OCI-LY7 (cell line): ENCODE measurements at regions not wholly inside any gene's neighbourhood (a gene's known extent, or its start where the extent isn't known, plus 50 kb on each side); places are given as distances from the start of the nearest gene placed in this dataset.

Experiments
- BruUV-seq: library from RNA; stranded (reverse); fragments of 400-500 nt; replicated peaks from 2 replicates; lab custom pipeline; 2021; lab: Mats Ljungman, UMichigan
- CTCF ChIA-PET: fragments of 300-600 bp; sonication (Branson Sonifier 250); formaldehyde crosslinking; loops from one replicate; lab custom pipeline; 2022; ENCODE audit warnings: antibody characterized with exemption; ENCODE audit not compliant: unreplicated experiment; lab: Charles Lee
- POLR2A ChIA-PET: fragments of 300-600 bp; sonication (Branson Sonifier 250); formaldehyde crosslinking; loops from one replicate; lab custom pipeline; 2022; ENCODE audit warnings: antibody characterized with exemption; lab: Charles Lee
- DNase-seq: peaks from one replicate; pipeline ENCODE4 v3.0.0-alpha.2; 2015; ENCODE audit warnings: low spot score
- H2AFZ ChIP-seq: fragments of 200-600 bp; sonication (generic), shearing (Covaris generic); 2 replicates; pipeline ENCODE4 v1.6.1; 2014; ENCODE audit warnings: mild to moderate bottlenecking, antibody characterized with exemption, low read length, moderate library complexity
- H3K27ac ChIP-seq: fragments of 200-600 bp; sonication (generic); 2 replicates; pipeline ENCODE4 v1.5.1; 2014; ENCODE audit warnings: mixed run types, low read depth, mild to moderate bottlenecking, moderate library complexity, low read length, inconsistent platforms; ENCODE audit not compliant: poor library complexity, severe bottlenecking
- H3K36me3 ChIP-seq: fragments of 200-600 bp; sonication (generic); 2 replicates; pipeline ENCODE4 v1.6.1; 2014; ENCODE audit warnings: mild to moderate bottlenecking, antibody characterized with exemption, low read length, moderate library complexity, mixed read lengths; ENCODE audit not compliant: insufficient read depth
- H3K4me1 ChIP-seq: fragments of 200-600 bp; sonication (generic); 2 replicates; pipeline ENCODE4 v1.5.1; 2014; ENCODE audit warnings: mild to moderate bottlenecking, low read length; ENCODE audit not compliant: insufficient read depth, poor library complexity, severe bottlenecking
- H3K4me2 ChIP-seq: fragments of 200-600 bp; sonication (generic); 2 replicates; pipeline ENCODE4 v1.6.1; 2014; ENCODE audit warnings: mild to moderate bottlenecking, low read length
- H3K4me3 ChIP-seq: fragments of 200-600 bp; sonication (generic); 2 replicates; pipeline ENCODE4 v1.5.1; 2014; ENCODE audit warnings: mild to moderate bottlenecking, low read depth, low read length; ENCODE audit not compliant: poor library complexity, severe bottlenecking
- H3K79me2 ChIP-seq: fragments of 200-600 bp; sonication (generic); 2 replicates; pipeline ENCODE4 v1.6.1; 2016; ENCODE audit warnings: low read depth, mild to moderate bottlenecking, low read length, moderate library complexity, mixed read lengths; ENCODE audit not compliant: insufficient read depth
- H3K9me2 ChIP-seq: fragments of 200-600 bp; sonication (generic); 2 replicates; pipeline ENCODE4 v1.6.1; 2016; ENCODE audit warnings: mild to moderate bottlenecking, low read length, mixed read lengths; ENCODE audit not compliant: insufficient read depth
- H3K9me3 ChIP-seq: fragments of 200-600 bp; sonication (generic); 2 replicates; pipeline ENCODE4 v1.6.1; 2014; ENCODE audit warnings: mild to moderate bottlenecking, mixed run types, low read length, mixed read lengths
- H4K20me1 ChIP-seq: fragments of 200-600 bp; sonication (generic); 2 replicates; pipeline ENCODE4 v1.6.1; 2014; ENCODE audit warnings: mild to moderate bottlenecking, antibody characterized with exemption, low read length, moderate library complexity, mixed read lengths; ENCODE audit not compliant: insufficient read depth
- EZH2phosphoT487 ChIP-seq: fragments of 200-600 bp; sonication (generic); IDR thresholded peaks from 2 replicates; pipeline ENCODE4 v1.6.1; 2018; ENCODE audit warnings: low read depth, borderline replicate concordance, mild to moderate bottlenecking, mixed run types, antibody characterized with exemption, low read length, moderate library complexity, mixed read lengths
- intact Hi-C: fragments of 100-400 bp; cut with micrococcal nuclease; formaldehyde crosslinking; loops from one replicate; pipeline ENCODE4 v1.10.0; 2022; ENCODE audit not compliant: unreplicated experiment
- TF ChIP-seq, protein P1 (sequence below): fragments of 200-600 bp; sonication (generic); conservative IDR thresholded peaks from 2 replicates; pipeline ENCODE4 v1.5.1; 2014; ENCODE audit warnings: mild to moderate bottlenecking, antibody characterized with exemption, low read length, moderate library complexity, mixed read lengths

DNA sequence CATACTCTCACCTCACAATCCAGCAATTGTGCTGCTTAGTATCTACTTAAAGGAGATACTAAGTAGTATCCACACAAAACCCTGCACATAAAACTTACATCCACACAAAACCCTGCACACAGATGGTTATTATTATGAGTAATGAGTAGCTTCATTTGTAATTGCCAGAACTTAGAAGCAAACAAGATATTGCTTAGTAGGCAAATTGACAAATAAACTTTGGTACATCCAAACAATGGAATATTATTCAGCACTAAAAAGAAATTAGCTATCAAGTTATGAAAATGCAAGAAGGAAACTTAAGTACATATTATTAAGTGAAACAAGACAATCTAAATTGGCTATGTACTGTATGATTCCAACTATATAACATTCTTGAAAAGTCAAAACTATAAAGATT is 80.6 kb downstream of the NPY2R start:
- BruUV-seq, result no TSS peak
- TF ChIP-seq EZH2phosphoT487, result no peak
- TF ChIP-seq, protein P1, sequence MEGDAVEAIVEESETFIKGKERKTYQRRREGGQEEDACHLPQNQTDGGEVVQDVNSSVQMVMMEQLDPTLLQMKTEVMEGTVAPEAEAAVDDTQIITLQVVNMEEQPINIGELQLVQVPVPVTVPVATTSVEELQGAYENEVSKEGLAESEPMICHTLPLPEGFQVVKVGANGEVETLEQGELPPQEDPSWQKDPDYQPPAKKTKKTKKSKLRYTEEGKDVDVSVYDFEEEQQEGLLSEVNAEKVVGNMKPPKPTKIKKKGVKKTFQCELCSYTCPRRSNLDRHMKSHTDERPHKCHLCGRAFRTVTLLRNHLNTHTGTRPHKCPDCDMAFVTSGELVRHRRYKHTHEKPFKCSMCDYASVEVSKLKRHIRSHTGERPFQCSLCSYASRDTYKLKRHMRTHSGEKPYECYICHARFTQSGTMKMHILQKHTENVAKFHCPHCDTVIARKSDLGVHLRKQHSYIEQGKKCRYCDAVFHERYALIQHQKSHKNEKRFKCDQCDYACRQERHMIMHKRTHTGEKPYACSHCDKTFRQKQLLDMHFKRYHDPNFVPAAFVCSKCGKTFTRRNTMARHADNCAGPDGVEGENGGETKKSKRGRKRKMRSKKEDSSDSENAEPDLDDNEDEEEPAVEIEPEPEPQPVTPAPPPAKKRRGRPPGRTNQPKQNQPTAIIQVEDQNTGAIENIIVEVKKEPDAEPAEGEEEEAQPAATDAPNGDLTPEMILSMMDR, result no peak
- Histone ChIP-seq H4K20me1 (no peaks in the 10 kb centered on the region), H2AFZ (no peak overlapping the region), H3K79me2 (no peaks in the 10 kb centered on the region), H3K9me3 (no peaks in the 10 kb centered on the region), H3K4me2 (no peak overlapping the region), H3K27ac (no peak overlapping the region), H3K4me1 (no peaks in the 10 kb centered on the region), H3K4me3 (no peak overlapping the region), H3K36me3 (no peaks in the 10 kb centered on the region), H3K9me2 (no peaks in the 10 kb centered on the region)
- ChIA-PET CTCF (no interaction called here), POLR2A (no interaction called here)
- DNase-seq, result no peak
- intact Hi-C loops, result no loop called here
